HEK293T (cell line): ENCODE measurements at regions not wholly inside any gene's neighbourhood (a gene's known extent, or its start where the extent isn't known, plus 50 kb on each side); places are given as distances from the start of the nearest gene placed in this dataset.
A peak's percentile ranks its signal among the peaks of the same experiment; 100 is the strongest.

ENCODE experiments used
- CTCF ChIA-PET: fragments of 350-600 bp; formaldehyde crosslinking; extraction: SDS; loops from one replicate; lab custom pipeline; 2021; ENCODE audit warnings: antibody characterized with exemption, inconsistent platforms; lab: Yijun Ruan, JAX
- POLR2A ChIA-PET: fragments of 350-600 bp; formaldehyde crosslinking; extraction: SDS; loops from one replicate; lab custom pipeline; 2020; ENCODE audit warnings: antibody characterized with exemption, inconsistent platforms; lab: Yijun Ruan, JAX
- DNase-seq: peaks from one replicate; pipeline ENCODE4 v3.0.0; 2012; ENCODE audit warnings: mixed read lengths; ENCODE audit errors: extremely low spot score
- ARNT ChIP-seq: fragments of 450-650 bp; IDR thresholded peaks from 2 replicates; pipeline ENCODE4 v1.6.1; 2017; ENCODE audit warnings: mild to moderate bottlenecking
- BHLHE40 ChIP-seq: fragments of 450-650 bp; IDR thresholded peaks from 2 replicates; pipeline ENCODE4 v1.6.1; 2016; ENCODE audit warnings: mild to moderate bottlenecking, moderate library complexity, borderline replicate concordance
- CTBP1 ChIP-seq: fragments of 450-650 bp; IDR thresholded peaks from 2 replicates; pipeline ENCODE4 v1.6.1; 2016; ENCODE audit warnings: borderline replicate concordance
- ELF4 ChIP-seq: fragments of 450-650 bp; IDR thresholded peaks from 2 replicates; pipeline ENCODE4 v1.6.1; 2017; ENCODE audit warnings: antibody characterized with exemption
- FOXA1 ChIP-seq: fragments of 450-650 bp; IDR thresholded peaks from 2 replicates; pipeline ENCODE4 v1.6.1; 2016; ENCODE audit warnings: mild to moderate bottlenecking
- FOXK2 ChIP-seq: fragments of 450-650 bp; IDR thresholded peaks from 2 replicates; pipeline ENCODE4 v1.6.1; 2016; ENCODE audit warnings: mild to moderate bottlenecking
- FOXM1 ChIP-seq: fragments of 450-650 bp; IDR thresholded peaks from 2 replicates; pipeline ENCODE4 v1.6.1; 2017; ENCODE audit warnings: mild to moderate bottlenecking, borderline replicate concordance
- HDGF ChIP-seq: fragments of 450-650 bp; IDR thresholded peaks from 2 replicates; pipeline ENCODE4 v1.6.1; 2017; ENCODE audit warnings: antibody characterized with exemption, borderline replicate concordance
- L3MBTL2 ChIP-seq: fragments of 450-650 bp; conservative IDR thresholded peaks from 2 replicates; pipeline ENCODE4 v1.6.1; 2016; ENCODE audit warnings: mild to moderate bottlenecking
- LEF1 ChIP-seq: fragments of 450-650 bp; IDR thresholded peaks from 2 replicates; pipeline ENCODE4 v1.6.1; 2017; ENCODE audit warnings: mild to moderate bottlenecking, borderline replicate concordance
- NFRKB ChIP-seq: fragments of 450-650 bp; IDR thresholded peaks from 2 replicates; pipeline ENCODE4 v1.6.1; 2016; ENCODE audit warnings: mild to moderate bottlenecking, moderate library complexity
- PKNOX1 ChIP-seq: fragments of 450-650 bp; IDR thresholded peaks from 2 replicates; pipeline ENCODE4 v1.6.1; 2016
- SP1 ChIP-seq: fragments of 450-650 bp; IDR thresholded peaks from 2 replicates; pipeline ENCODE4 v1.6.1; 2017
- SUZ12 ChIP-seq: fragments of 450-650 bp; IDR thresholded peaks from 2 replicates; pipeline ENCODE4 v1.6.1; 2016; ENCODE audit warnings: mild to moderate bottlenecking
- TARDBP ChIP-seq: fragments of 450-650 bp; IDR thresholded peaks from 2 replicates; pipeline ENCODE4 v1.6.1; 2016
- ZNF384 ChIP-seq: fragments of 450-650 bp; IDR thresholded peaks from 2 replicates; pipeline ENCODE4 v1.6.1; 2016

- ChIA-PET CTCF (no interaction called here), POLR2A (no interaction called here)
- DNase-seq: no peak
- no peak for TF ChIP-seq BHLHE40
- TF ChIP-seq ELF4: no peak
- no peak for TF ChIP-seq LEF1
- no peak for TF ChIP-seq ARNT
- no peak for TF ChIP-seq TARDBP
- TF ChIP-seq FOXA1: no peak
- no peak for TF ChIP-seq HDGF
- TF ChIP-seq CTBP1: no peak
- no peak for TF ChIP-seq NFRKB
- TF ChIP-seq L3MBTL2: no peak
- no peak for TF ChIP-seq PKNOX1
- TF ChIP-seq FOXM1: no peak
- TF ChIP-seq ZNF384: no peak
- no peak for TF ChIP-seq SUZ12
- TF ChIP-seq FOXK2: no peak
- no peak for TF ChIP-seq SP1
These were observed 155.9 kb upstream of the NUDT4 start for GRCh38 chr12:93221841-93222240.

GRCh38 chr12:93223440-93224426 is 154.0 kb upstream of the NUDT4 start:
- ChIA-PET POLR2A (no interaction called here), CTCF (interaction anchor here (0.8 kb wide), 1 partner anchor 877 kb away, joined by 3 read pairs; no protein-coding TSS in a partner anchor)
- TF ChIP-seq PKNOX1: peak; percentile 55; the same call in 1 of the 2 replicates
- no peak for TF ChIP-seq SP1
- no peak for TF ChIP-seq TARDBP
- TF ChIP-seq L3MBTL2: no peak
- no peak for TF ChIP-seq FOXA1
- no peak for DNase-seq

GRCh38 chr12:93225094-93225493 is 152.6 kb upstream of the NUDT4 start:
- CTCF ChIA-PET: no interaction called here
- POLR2A ChIA-PET: interaction anchor here (0.5 kb wide), 1 partner anchor 313 kb away, joined by 3 read pairs; no protein-coding TSS in a partner anchor
- TF ChIP-seq LEF1: no peak
- no peak for TF ChIP-seq BHLHE40
- no peak for TF ChIP-seq TARDBP
- DNase-seq: no peak

- CTCF ChIA-PET: no interaction called here
- no peak for DNase-seq
- POLR2A ChIA-PET: no interaction called here
- no peak for TF ChIP-seq ELF4
- TF ChIP-seq L3MBTL2: no peak
- no peak for TF ChIP-seq PKNOX1
- no peak for TF ChIP-seq FOXK2
- TF ChIP-seq NFRKB: no peak
- TF ChIP-seq SP1: no peak
- no peak for TF ChIP-seq HDGF
- no peak for TF ChIP-seq FOXA1
- TF ChIP-seq BHLHE40: no peak
- TF ChIP-seq CTBP1: no peak
- TF ChIP-seq FOXM1: no peak
- TF ChIP-seq ARNT: no peak
- no peak for TF ChIP-seq SUZ12
- TF ChIP-seq ZNF384: no peak
- no peak for TF ChIP-seq LEF1
These were observed 151.4 kb upstream of the NUDT4 start for GRCh38 chr12:93226361-93226760.

GRCh38 chr12:93229494-93230325 is 148.0 kb upstream of the NUDT4 start:
- no peak for TF ChIP-seq HDGF
- no peak for TF ChIP-seq BHLHE40
- no peak for TF ChIP-seq PKNOX1
- ChIA-PET POLR2A (interaction anchor here (0.6 kb wide), 1 partner anchor 157 kb away, joined by 4 read pairs; no protein-coding TSS in a partner anchor), CTCF (interaction anchor here (0.6 kb wide), 1 partner anchor 122 kb away, joined by 3 read pairs; no protein-coding TSS in a partner anchor)
- DNase-seq: no peak
